ENCODE measurements at regions not wholly inside any gene's neighbourhood (a gene's known extent, or its start where the extent isn't known, plus 50 kb on each side); places are given as distances from the start of the nearest gene placed in this dataset.

DNA sequence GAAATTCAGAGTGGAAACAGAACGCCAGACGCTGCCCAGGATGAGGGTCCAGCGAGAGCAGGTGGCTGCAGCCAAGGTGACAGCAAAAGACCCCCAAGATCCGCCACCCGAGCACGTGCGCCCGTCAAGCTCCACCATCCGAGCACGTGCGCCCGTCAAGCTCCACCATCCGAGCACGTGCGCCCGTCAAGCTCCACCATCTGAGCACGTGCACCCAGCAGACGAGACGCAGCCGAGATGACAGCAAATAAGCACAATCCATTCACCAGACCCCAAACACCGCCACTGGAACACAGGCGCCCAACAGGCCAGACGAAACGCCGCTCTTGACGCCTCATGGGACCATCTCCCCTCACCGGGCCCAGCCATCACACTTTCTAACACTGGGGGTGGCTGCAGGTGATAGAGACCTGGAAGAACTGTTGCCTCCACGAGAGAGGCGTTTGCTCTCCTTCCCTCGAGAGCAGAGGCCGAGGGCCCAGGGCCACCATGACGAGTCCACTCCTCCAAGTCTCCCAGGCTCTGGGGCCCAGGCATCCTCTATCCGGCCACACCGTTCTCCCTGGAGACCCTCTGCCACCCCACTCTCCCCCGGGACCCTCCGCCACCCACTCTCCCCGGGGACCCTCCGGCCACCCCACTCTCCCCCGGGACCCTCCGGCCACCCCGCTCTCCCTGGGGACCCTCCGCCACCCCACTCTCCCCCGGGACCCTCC, 62.1 kb upstream of the GALNT9 start:
- Histone ChIP-seq H3K36me3 (replicated peaks in 1 of 2; ENCODE audit: insufficient read depth in 1 of 2, low read depth in 2 of 2) (no peaks in the 10 kb centered on the region), H3K4me1 (no peaks in the 10 kb centered on the region), H3K27me3 (peaks cover 0 to 5% of the 10 kb centered on the region in 2 donors), H3K27ac (no peak overlapping the region), H3K9me3 (no peaks in the 10 kb centered on the region), H3K4me3 (no peak overlapping the region)
- no peak for TF ChIP-seq POLR2A (IDR thresholded peaks at IDR 0.05)
- TF ChIP-seq, protein P1, sequence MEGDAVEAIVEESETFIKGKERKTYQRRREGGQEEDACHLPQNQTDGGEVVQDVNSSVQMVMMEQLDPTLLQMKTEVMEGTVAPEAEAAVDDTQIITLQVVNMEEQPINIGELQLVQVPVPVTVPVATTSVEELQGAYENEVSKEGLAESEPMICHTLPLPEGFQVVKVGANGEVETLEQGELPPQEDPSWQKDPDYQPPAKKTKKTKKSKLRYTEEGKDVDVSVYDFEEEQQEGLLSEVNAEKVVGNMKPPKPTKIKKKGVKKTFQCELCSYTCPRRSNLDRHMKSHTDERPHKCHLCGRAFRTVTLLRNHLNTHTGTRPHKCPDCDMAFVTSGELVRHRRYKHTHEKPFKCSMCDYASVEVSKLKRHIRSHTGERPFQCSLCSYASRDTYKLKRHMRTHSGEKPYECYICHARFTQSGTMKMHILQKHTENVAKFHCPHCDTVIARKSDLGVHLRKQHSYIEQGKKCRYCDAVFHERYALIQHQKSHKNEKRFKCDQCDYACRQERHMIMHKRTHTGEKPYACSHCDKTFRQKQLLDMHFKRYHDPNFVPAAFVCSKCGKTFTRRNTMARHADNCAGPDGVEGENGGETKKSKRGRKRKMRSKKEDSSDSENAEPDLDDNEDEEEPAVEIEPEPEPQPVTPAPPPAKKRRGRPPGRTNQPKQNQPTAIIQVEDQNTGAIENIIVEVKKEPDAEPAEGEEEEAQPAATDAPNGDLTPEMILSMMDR (IDR thresholded peaks at IDR 0.05) = no peak
- WGBS, 2 donors = 78 to 83% methylated on average over 41 to 42 of the region's 43 CpGs
- no peak for DNase-seq
- no peak for ATAC-seq
- intact Hi-C loops (cut with DNase I) = no loop called here

DNA sequence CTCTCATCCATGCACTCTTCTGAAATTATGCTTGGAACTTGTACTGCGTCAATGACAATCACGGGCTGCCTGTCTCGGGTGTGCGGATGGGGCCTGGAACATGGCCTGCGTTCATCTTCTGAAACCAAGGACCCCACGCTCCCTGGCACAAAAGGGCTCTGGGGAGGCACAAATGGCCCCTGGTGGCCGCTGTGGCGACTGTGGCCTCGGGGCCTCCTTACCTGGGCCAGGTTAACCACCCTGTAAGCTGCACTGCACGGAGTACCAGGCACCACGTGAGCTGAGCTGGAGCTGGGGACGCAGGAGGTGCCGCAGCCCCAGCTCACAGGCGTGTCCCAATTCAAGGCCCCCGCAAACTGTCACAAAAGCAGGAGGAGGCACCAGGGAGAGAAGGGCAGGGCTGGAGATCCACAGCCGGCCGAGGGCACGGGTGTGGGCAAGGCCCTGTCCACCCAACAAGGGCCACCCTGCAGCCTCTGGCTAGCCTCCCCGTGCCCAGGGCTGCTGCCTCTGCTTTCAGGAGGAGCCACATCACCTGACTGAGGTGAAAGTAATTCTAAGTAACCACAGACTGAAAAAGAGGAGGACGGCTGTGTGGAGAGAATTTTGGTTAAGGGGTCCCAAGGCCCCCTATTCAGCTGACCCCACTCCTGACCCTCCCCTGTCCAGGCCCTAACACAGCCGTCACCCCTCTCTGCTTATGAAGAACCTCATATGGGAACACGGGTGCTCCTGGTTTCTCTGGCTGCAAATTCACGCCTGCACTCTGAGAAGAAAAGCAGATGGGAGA, 61.1 kb upstream of the GALNT9 start:
- H3K4me3 ChIP-seq = no peak overlapping the region
- H3K27ac ChIP-seq = no peak overlapping the region
- H3K9me3 ChIP-seq = no peaks in the 10 kb centered on the region
- H3K36me3 ChIP-seq (replicated peaks in 1 of 2; ENCODE audit: insufficient read depth in 1 of 2, low read depth in 2 of 2) = no peaks in the 10 kb centered on the region
- peaks cover 0 to 12% of the 10 kb centered on the region in 2 donors for H3K27me3 ChIP-seq
- intact Hi-C loops (cut with DNase I) = no loop called here
- 62 to 75% methylated on average over 8 to 23 of the region's 23 CpGs for WGBS, 2 donors
- no peaks in the 10 kb centered on the region for H3K4me1 ChIP-seq
- TF ChIP-seq, protein P1 (IDR thresholded peaks at IDR 0.05) = no peak
- no peak for TF ChIP-seq POLR2A (IDR thresholded peaks at IDR 0.05)
- ATAC-seq (no peak), DNase-seq (no peak)

DNA sequence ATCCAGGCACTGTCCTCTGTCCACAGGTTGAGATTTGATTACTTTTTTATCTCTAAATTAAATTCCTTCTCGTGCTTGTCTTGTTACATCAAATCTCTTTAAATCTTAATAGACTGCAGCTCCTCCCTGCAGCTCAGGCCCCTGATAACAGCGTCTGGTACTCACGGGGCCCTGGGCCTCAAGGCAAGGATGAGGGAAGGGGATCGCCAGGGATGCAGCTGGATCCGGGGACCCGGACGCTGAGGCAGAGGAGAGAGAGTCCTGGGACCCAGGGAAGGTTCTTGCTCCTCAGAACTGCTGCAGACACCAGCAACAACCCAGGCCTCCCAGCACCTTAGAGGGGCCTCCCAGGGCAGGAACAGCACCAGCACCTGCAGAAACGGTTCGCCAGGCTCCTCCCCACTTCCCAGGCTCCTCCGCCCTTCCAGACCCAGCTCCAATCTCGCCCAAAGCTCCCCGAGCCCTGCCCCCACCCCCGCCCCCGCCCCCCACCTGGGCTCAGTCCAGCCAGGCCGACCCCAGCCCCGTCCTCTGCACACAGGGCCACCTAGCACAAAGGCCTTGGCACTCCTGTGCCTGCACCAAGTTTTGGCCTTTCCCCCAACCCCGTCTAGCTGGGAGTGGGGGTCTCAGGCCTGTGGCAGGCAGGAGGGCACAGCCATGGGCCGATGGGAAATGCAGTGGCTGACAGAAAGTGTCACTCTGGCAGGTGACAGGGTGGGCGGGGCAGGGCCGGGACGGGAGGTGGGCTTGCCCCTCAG, 60.3 kb upstream of the GALNT9 start:
- TF ChIP-seq, protein P1 (IDR thresholded peaks at IDR 0.05) = no peak
- no peak for TF ChIP-seq POLR2A (IDR thresholded peaks at IDR 0.05)
- Histone ChIP-seq H3K36me3 (replicated peaks in 1 of 2; ENCODE audit: insufficient read depth in 1 of 2, low read depth in 2 of 2) (no peaks in the 10 kb centered on the region), H3K4me1 (no peaks in the 10 kb centered on the region), H3K4me3 (no peak overlapping the region), H3K9me3 (no peaks in the 10 kb centered on the region), H3K27me3 (peaks cover 0 to 12% of the 10 kb centered on the region in 2 donors), H3K27ac (no peak overlapping the region)
- 26 to 33% methylated on average over 13 to 18 of the region's 21 CpGs for WGBS, 2 donors
- ATAC-seq = no peak
- no peak for DNase-seq
- intact Hi-C loops (cut with DNase I) = no loop called here

DNA sequence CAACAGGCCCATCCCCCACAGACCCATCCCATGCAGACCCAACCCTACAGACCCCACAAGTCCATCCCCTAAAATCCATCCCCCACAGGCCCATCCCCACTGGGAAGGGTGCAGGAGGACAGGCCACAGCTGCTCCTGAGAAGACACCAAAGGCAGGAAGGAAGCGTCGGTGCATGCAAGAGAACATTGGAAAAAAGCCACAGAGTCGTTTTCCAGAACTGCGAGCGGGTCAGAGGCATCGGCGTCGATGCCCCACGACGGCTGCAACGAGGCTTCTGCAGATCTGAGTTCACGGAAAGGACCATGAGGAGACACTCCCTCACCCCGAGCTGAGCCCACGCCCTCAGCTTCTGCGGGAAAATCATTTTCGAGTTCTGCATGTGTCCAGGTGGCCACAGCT, 59.6 kb upstream of the GALNT9 start:
- Histone ChIP-seq H3K36me3 (replicated peaks in 1 of 2; ENCODE audit: insufficient read depth in 1 of 2, low read depth in 2 of 2) (no peaks in the 10 kb centered on the region), H3K4me1 (no peaks in the 10 kb centered on the region), H3K9me3 (no peaks in the 10 kb centered on the region), H3K27ac (no peak overlapping the region), H3K27me3 (peaks cover 0 to 12% of the 10 kb centered on the region in 2 donors), H3K4me3 (no peak overlapping the region)
- TF ChIP-seq, protein P1 (IDR thresholded peaks at IDR 0.05) = no peak
- no peak for TF ChIP-seq POLR2A (IDR thresholded peaks at IDR 0.05)
- intact Hi-C loops (cut with DNase I) = no loop called here
- no peak for DNase-seq
- ATAC-seq = no peak
- WGBS, 2 donors = 58 to 61% methylated on average over 14 to 16 of the region's 16 CpGs

Measured in body of pancreas (tissue), 4 donors.